H1 (cell line): ENCODE measurements at regions not wholly inside any gene's neighbourhood (a gene's known extent, or its start where the extent isn't known, plus 50 kb on each side); places are given as distances from the start of the nearest gene placed in this dataset.

Experiments used
- CTCF ChIA-PET: fragments of 300-600 bp; sonication (Branson Sonifier 250); formaldehyde crosslinking; loops from one replicate; lab custom pipeline; 2021; ENCODE audit not compliant: partially characterized antibody; lab: Charles Lee
- POLR2A ChIA-PET: fragments of 300-600 bp; sonication (Branson Sonifier 250); formaldehyde crosslinking; loops from one replicate; lab custom pipeline; 2021; ENCODE audit warnings: inconsistent platforms; ENCODE audit not compliant: partially characterized antibody; lab: Charles Lee
- DNase-seq, 2 experiments: peaks; one replicate each; pipeline versions ENCODE4 v3.0.0 to v3.0.0-alpha.2; 2010 to 2022; ENCODE audit warnings: low spot score in 2 of 2, low read depth in 1 of 2, mixed read lengths in 1 of 2
- FAIRE-seq: peaks from 2 replicates; lab custom pipeline; 2011; peaks lifted over from hg19 to GRCh38; lab: Jason Lieb, UNC
- H2AFZ ChIP-seq: 2 replicates; pipeline ENCODE4 v1.8.1; 2012; ENCODE audit warnings: low read length, inconsistent platforms
- H2AK5ac ChIP-seq: 2 replicates; pipeline ENCODE4 v1.6.1; 2013; ENCODE audit warnings: low read depth, low read length
- H2BK120ac ChIP-seq: replicated peaks from 2 replicates; pipeline ENCODE3; 2013; ENCODE audit warnings: low read depth, low read length, inconsistent platforms
- H2BK12ac ChIP-seq: 2 replicates; pipeline ENCODE4 v1.6.1; 2013; ENCODE audit warnings: low read depth, low read length
- H2BK15ac ChIP-seq: 2 replicates; pipeline ENCODE4 v1.6.1; 2013; ENCODE audit warnings: low read length
- H2BK20ac ChIP-seq: 2 replicates; pipeline ENCODE4 v1.6.1; 2013; ENCODE audit warnings: low read length
- H2BK5ac ChIP-seq: 2 replicates; pipeline ENCODE4 v1.6.1; 2013; ENCODE audit warnings: low read depth, low read length
- H3K14ac ChIP-seq: 2 replicates; pipeline ENCODE4 v1.6.1; 2013; ENCODE audit warnings: inconsistent platforms; ENCODE audit not compliant: insufficient read length
- H3K18ac ChIP-seq: 2 replicates; pipeline ENCODE4 v1.6.1; 2013; ENCODE audit warnings: low read length; ENCODE audit errors: extremely low read depth
- H3K23ac ChIP-seq: 2 replicates; pipeline ENCODE4 v1.6.1; 2013; ENCODE audit warnings: inconsistent platforms; ENCODE audit not compliant: insufficient read length
- H3K23me2 ChIP-seq: 2 replicates; pipeline ENCODE4 v1.6.1; 2013; ENCODE audit warnings: low read depth, low read length
- H3K27ac ChIP-seq: 2 replicates; pipeline ENCODE4 v1.6.1; 2011; ENCODE audit warnings: low read depth, low read length, inconsistent platforms
- H3K27me3 ChIP-seq, 4 experiments: replicated peaks in 1 of 4; 1 replicate in 1 of 4; 2 replicates in 3 of 4; pipeline versions ENCODE4 v1.6.1 to v1.8.1; 2011 to 2013; ENCODE audit warnings: low read length in 3 of 4, mild to moderate bottlenecking in 3 of 4, inconsistent platforms in 2 of 4, mixed read lengths in 2 of 4, moderate library complexity in 1 of 4; ENCODE audit not compliant: control insufficient read depth in 3 of 4, insufficient read depth in 3 of 4; ENCODE audit errors: extremely low read depth in 1 of 4
- H3K36me3 ChIP-seq, 4 experiments: 2 replicates each; pipeline versions ENCODE4 v1.6.1 to v1.8.1; 2011 to 2013; ENCODE audit warnings: mild to moderate bottlenecking in 4 of 4, low read length in 3 of 4, moderate library complexity in 2 of 4, control low read depth in 1 of 4, inconsistent platforms in 1 of 4; ENCODE audit not compliant: insufficient read depth in 4 of 4, control insufficient read depth in 2 of 4
- H3K4ac ChIP-seq: replicated peaks from 2 replicates; pipeline ENCODE3; 2013; ENCODE audit warnings: low read length, low read depth, mixed read lengths, inconsistent platforms; ENCODE audit not compliant: insufficient read length
- H3K4me1 ChIP-seq, 4 experiments: replicated peaks in 1 of 4; 1 replicate in 1 of 4; 2 replicates in 3 of 4; pipeline versions ENCODE4 v1.6.1 to v1.8.1; 2011 to 2013; ENCODE audit warnings: low read length in 3 of 4, inconsistent platforms in 2 of 4, mixed read lengths in 1 of 4; ENCODE audit not compliant: insufficient read depth in 4 of 4, control insufficient read depth in 3 of 4
- H3K4me2 ChIP-seq, 2 experiments: 2 replicates each; pipeline versions ENCODE4 v1.6.1 to v1.8.1; 2011 to 2013; ENCODE audit warnings: low read depth in 2 of 2, low read length in 2 of 2, control low read depth in 1 of 2, inconsistent platforms in 1 of 2, mild to moderate bottlenecking in 1 of 2; ENCODE audit not compliant: insufficient read depth in 1 of 2
- H3K4me3 ChIP-seq, 4 experiments: fragments of 200-600, 300-600 bp in 1 of 4; sonication (generic), shearing (Covaris generic), sonication (Bioruptor Twin) in 1 of 4; 2 replicates each; pipeline versions ENCODE4 v1.5.1 to v1.8.1; 2011 to 2016; ENCODE audit warnings: low read length in 4 of 4, low read depth in 3 of 4, control low read depth in 2 of 4, inconsistent platforms in 2 of 4, mild to moderate bottlenecking in 2 of 4, mixed read lengths in 1 of 4, moderate library complexity in 1 of 4; ENCODE audit not compliant: insufficient read depth in 2 of 4; ENCODE audit errors: extremely low read depth in 1 of 4
- H3K56ac ChIP-seq: replicated peaks from 2 replicates; pipeline ENCODE3; 2013; ENCODE audit warnings: low read depth, mild to moderate bottlenecking, mixed read lengths, low read length, inconsistent platforms; ENCODE audit not compliant: insufficient read length
- H3K79me1 ChIP-seq: 2 replicates; pipeline ENCODE4 v1.6.1; 2013; ENCODE audit warnings: low read depth, low read length, control low read depth
- H3K79me2 ChIP-seq, 2 experiments: 2 replicates each; pipeline versions ENCODE4 v1.6.1 to v1.8.1; 2012 to 2013; ENCODE audit warnings: low read length in 2 of 2, mild to moderate bottlenecking in 2 of 2, inconsistent platforms in 1 of 2; ENCODE audit not compliant: insufficient read depth in 2 of 2, control insufficient read depth in 1 of 2
- H3K9ac ChIP-seq, 4 experiments: replicated peaks in 1 of 4; 1 replicate in 1 of 4; 2 replicates in 3 of 4; pipeline versions ENCODE4 v1.6.1 to v1.8.1; 2011 to 2013; ENCODE audit warnings: low read depth in 3 of 4, low read length in 3 of 4, control low read depth in 2 of 4, mild to moderate bottlenecking in 2 of 4, moderate library complexity in 2 of 4, inconsistent platforms in 1 of 4; ENCODE audit errors: extremely low read depth in 1 of 4
- H3K9me3 ChIP-seq, 2 experiments: 2 replicates each; pipeline versions ENCODE4 v1.6.1 to v1.8.1; 2012 to 2013; ENCODE audit warnings: mild to moderate bottlenecking in 2 of 2, moderate library complexity in 2 of 2, control low read depth in 1 of 2, inconsistent platforms in 1 of 2, low read depth in 1 of 2, low read length in 1 of 2, mixed read lengths in 1 of 2; ENCODE audit not compliant: insufficient read depth in 2 of 2
- H4K20me1 ChIP-seq, 2 experiments: replicated peaks in 1 of 2; 2 replicates each; pipeline versions ENCODE3 to v1.8.1; 2011 to 2013; ENCODE audit warnings: inconsistent platforms in 2 of 2, low read length in 2 of 2, mild to moderate bottlenecking in 1 of 2; ENCODE audit not compliant: insufficient read depth in 2 of 2, control insufficient read depth in 1 of 2
- H4K5ac ChIP-seq: 2 replicates; pipeline ENCODE4 v1.6.1; 2013; ENCODE audit warnings: low read length, low read depth, mixed read lengths, inconsistent platforms; ENCODE audit not compliant: insufficient read length
- H4K8ac ChIP-seq: 2 replicates; pipeline ENCODE4 v1.8.0; 2013; ENCODE audit warnings: mild to moderate bottlenecking, moderate library complexity, low read length, inconsistent platforms; ENCODE audit not compliant: insufficient read depth; ENCODE audit errors: extremely low read depth
- H4K91ac ChIP-seq: replicated peaks from 2 replicates; pipeline ENCODE3; 2013; ENCODE audit warnings: low read length, mixed read lengths, inconsistent platforms; ENCODE audit not compliant: insufficient read length
- CBX5 ChIP-seq: fragments of 300-800, 300-1000 bp; sonication (generic); IDR thresholded peaks from 2 replicates; pipeline ENCODE4 v1.7.1; 2016; ENCODE audit warnings: antibody characterized with exemption, low read length, low read depth
- POU5F1 ChIP-seq: IDR thresholded peaks from 2 replicates; pipeline ENCODE4 v1.6.1; 2011; ENCODE audit warnings: low read depth, mild to moderate bottlenecking, low read length, moderate library complexity
- SP2 ChIP-seq: IDR thresholded peaks from 2 replicates; pipeline ENCODE4 v1.6.1; 2012; ENCODE audit warnings: mild to moderate bottlenecking, low read length, inconsistent platforms
- SRF ChIP-seq: IDR thresholded peaks from 2 replicates; pipeline ENCODE4 v1.6.1; 2011; ENCODE audit warnings: mild to moderate bottlenecking, low read depth, low read length, moderate library complexity
- SUZ12 ChIP-seq: fragments of 200-600 bp; sonication (generic); IDR thresholded peaks from 2 replicates; pipeline ENCODE4 v1.6.1; 2012; ENCODE audit warnings: mild to moderate bottlenecking, inconsistent platforms, low read length, moderate library complexity, mixed read lengths
- TEAD4 ChIP-seq: IDR thresholded peaks from 2 replicates; pipeline ENCODE4 v1.6.1; 2012; ENCODE audit warnings: low read depth, low read length, inconsistent platforms, mixed read lengths
- WGBS, 2 experiments: shearing (Covaris generic) in 1 of 2; methylation state at CpG; one replicate each; pipeline versions ENCODE4 v1.1.6 to v1.1.7; 2013 to 2015; ENCODE audit warnings: low lambda C conversion rate in 2 of 2, mixed read lengths in 2 of 2, inconsistent platforms in 1 of 2, low coverage in 1 of 2, missing lambda C conversion rate in 1 of 2; ENCODE audit not compliant: insufficient replicate concordance in 2 of 2, insufficient coverage in 1 of 2, insufficient read length in 1 of 2; ENCODE audit errors: extremely low coverage in 1 of 2, missing lambda C conversion rate in 1 of 2; 5-methylcytosine and 5-hydroxymethylcytosine counted together

GRCh38 chrX:126338916-126339315, 172.8 kb upstream of the DCAF12L2 start:
- TF ChIP-seq SRF (no peak), TEAD4 (no peak), POU5F1 (no peak), SUZ12 (no peak), CBX5 (no peak), SP2 (no peak)
- no peaks in the 10 kb centered on the region for H4K20me1 ChIP-seq
- no peak overlapping the region for H3K4me2 ChIP-seq
- H2AFZ ChIP-seq: no peak overlapping the region
- DNase-seq: no peak
- no peak overlapping the region for H4K91ac ChIP-seq
- H3K23me2 ChIP-seq: no peaks in the 10 kb centered on the region
- H3K56ac ChIP-seq: no peak overlapping the region
- H3K9ac ChIP-seq: no peak overlapping the region
- H3K14ac ChIP-seq: no peak overlapping the region
- H3K79me2 ChIP-seq: no peaks in the 10 kb centered on the region; a peak in 1 of 4 replicates
- H2BK120ac ChIP-seq: no peak overlapping the region
- POLR2A ChIA-PET: no interaction called here
- 84% methylated on average over 2 of the region's 2 CpGs; no CpG with 5 or more reads in 1 of the 2 experiments for WGBS, 2 experiments
- no peak overlapping the region for H2AK5ac ChIP-seq
- H2BK12ac ChIP-seq: no peak overlapping the region
- no peak overlapping the region for H2BK20ac ChIP-seq
- H3K4me3 ChIP-seq: no peak overlapping the region
- no peak overlapping the region for H4K5ac ChIP-seq
- no peak overlapping the region for H2BK5ac ChIP-seq
- no peak overlapping the region for H3K4ac ChIP-seq
- no peak overlapping the region for H2BK15ac ChIP-seq
- no peaks in the 10 kb centered on the region for H3K36me3 ChIP-seq
- no peaks in the 10 kb centered on the region for H3K79me1 ChIP-seq
- H3K23ac ChIP-seq: no peak overlapping the region
- no peak overlapping the region for H3K27ac ChIP-seq
- H3K4me1 ChIP-seq: no peaks in the 10 kb centered on the region
- no peaks in the 10 kb centered on the region for H3K27me3 ChIP-seq
- no peak overlapping the region for H4K8ac ChIP-seq
- H3K18ac ChIP-seq: no peak overlapping the region
- FAIRE-seq: peak; percentile 42
- CTCF ChIA-PET: no interaction called here
- H3K9me3 ChIP-seq: no peaks in the 10 kb centered on the region
